ENCODE measurements at regions not wholly inside any gene's neighbourhood (a gene's known extent, or its start where the extent isn't known, plus 50 kb on each side); places are given as distances from the start of the nearest gene placed in this dataset.

GRCh38 chr10:44042926-44043602 is 341.8 kb downstream of the CXCL12 start:
- Histone ChIP-seq H3K4me3 (ENCODE audit: low read depth, low read length) (no peak overlapping the region), H3K36me3 (replicated peaks) (no peaks in the 10 kb centered on the region), H3K27ac (no peak overlapping the region), H3K27me3 (replicated peaks) (no peaks in the 10 kb centered on the region)
- no peak for DNase-seq
- no peak for TF ChIP-seq CTCF (IDR thresholded peaks at IDR 0.05; ENCODE audit: low read depth, low read length, missing control alignments)
- in situ Hi-C loops (cut with HindIII; ENCODE audit: low pct_ligation_motif_present, low sequenced_read_pairs) = no loop called here

GRCh38 chr10:44042075-44042770 is 342.7 kb downstream of the CXCL12 start:
- in situ Hi-C loops (cut with HindIII; ENCODE audit: low pct_ligation_motif_present, low sequenced_read_pairs) = no loop called here
- Histone ChIP-seq H3K27me3 (replicated peaks) (no peaks in the 10 kb centered on the region), H3K27ac (no peak overlapping the region), H3K36me3 (replicated peaks) (no peaks in the 10 kb centered on the region), H3K4me3 (ENCODE audit: low read depth, low read length) (no peak overlapping the region)
- no peak for DNase-seq
- TF ChIP-seq CTCF (IDR thresholded peaks at IDR 0.05; ENCODE audit: low read depth, low read length, missing control alignments) = no peak

DNA sequence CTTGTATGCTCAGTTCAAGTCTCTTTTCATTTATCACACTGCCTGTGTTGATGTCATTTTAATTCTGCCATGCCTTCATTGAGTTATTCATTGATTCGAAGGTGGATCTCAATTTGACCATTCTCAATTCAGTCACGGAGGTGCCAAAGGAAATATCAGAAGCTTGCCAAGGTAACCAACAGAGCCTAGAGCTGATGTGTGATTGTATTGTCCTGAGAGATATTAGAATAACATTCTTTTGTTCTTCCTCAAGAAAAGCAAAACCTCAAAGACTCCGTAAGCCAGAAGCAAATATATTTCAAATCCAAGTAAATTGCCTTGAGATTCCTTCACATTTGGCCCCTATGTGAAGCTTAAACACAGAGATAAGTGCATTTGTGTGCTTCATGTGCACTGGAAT is 345.3 kb downstream of the CXCL12 start:
- in situ Hi-C loops (cut with HindIII; ENCODE audit: low pct_ligation_motif_present, low sequenced_read_pairs) = no loop called here
- no peak for DNase-seq

GRCh38 chr10:44036425-44036824 is 348.5 kb downstream of the CXCL12 start:
- Histone ChIP-seq H3K27me3 (replicated peaks) (no peaks in the 10 kb centered on the region), H3K27ac (no peak overlapping the region), H3K36me3 (replicated peaks) (no peaks in the 10 kb centered on the region), H3K4me3 (ENCODE audit: low read depth, low read length) (no peak overlapping the region)
- no peak for DNase-seq
- in situ Hi-C loops (cut with HindIII; ENCODE audit: low pct_ligation_motif_present, low sequenced_read_pairs) = no loop called here
- TF ChIP-seq CTCF (IDR thresholded peaks at IDR 0.05; ENCODE audit: low read depth, low read length, missing control alignments) = no peak

More for the DNA sequence above, 345.3 kb downstream of the CXCL12 start:
- Histone ChIP-seq H3K27ac (no peak overlapping the region), H3K27me3 (replicated peaks) (no peaks in the 10 kb centered on the region), H3K36me3 (replicated peaks) (no peaks in the 10 kb centered on the region), H3K4me3 (ENCODE audit: low read depth, low read length) (no peak overlapping the region)
- no peak for TF ChIP-seq CTCF (IDR thresholded peaks at IDR 0.05; ENCODE audit: low read depth, low read length, missing control alignments)

GRCh38 chr10:44035474-44036197 is 349.3 kb downstream of the CXCL12 start:
- Histone ChIP-seq H3K4me3 (ENCODE audit: low read depth, low read length) (no peak overlapping the region), H3K27me3 (replicated peaks) (no peaks in the 10 kb centered on the region), H3K36me3 (replicated peaks) (no peaks in the 10 kb centered on the region), H3K27ac (no peak overlapping the region)
- in situ Hi-C loops (cut with HindIII; ENCODE audit: low pct_ligation_motif_present, low sequenced_read_pairs) = no loop called here
- DNase-seq = no peak
- TF ChIP-seq CTCF (IDR thresholded peaks at IDR 0.05; ENCODE audit: low read depth, low read length, missing control alignments) = no peak

Data from brain microvascular endothelial cell (primary cell).